ENCODE measurements at regions not wholly inside any gene's neighbourhood (a gene's known extent, or its start where the extent isn't known, plus 50 kb on each side); places are given as distances from the start of the nearest gene placed in this dataset.

GRCh38 chr2:139170406-139170805 lies 390.2 kb upstream of the NXPH2 start:
- TF ChIP-seq POLR2AphosphoS5 (IDR thresholded peaks at IDR 0.05; ENCODE audit: low read depth, low read length) (no peak), CTCF (IDR thresholded peaks at IDR 0.05) (no peak)
